RWPE1 (cell line): ENCODE measurements at regions not wholly inside any gene's neighbourhood (a gene's known extent, or its start where the extent isn't known, plus 50 kb on each side); places are given as distances from the start of the nearest gene placed in this dataset.

Source experiments
- CTCF ChIA-PET: fragments of 350-600 bp; sonication (Branson Sonifier 250); formaldehyde crosslinking; extraction: SDS; loops from one replicate; lab custom pipeline; 2021; lab: Yijun Ruan, JAX
- POLR2A ChIA-PET: fragments of 400-600 bp; formaldehyde crosslinking; extraction: SDS; loops from one replicate; lab custom pipeline; 2020; ENCODE audit warnings: antibody characterized with exemption; ENCODE audit not compliant: low non-redundant PET; lab: Yijun Ruan, JAX
- DNase-seq: peaks from one replicate; pipeline ENCODE4 v3.0.0; 2012; ENCODE audit warnings: low spot score
- H3K27ac ChIP-seq: fragments of 450-650 bp; 2 replicates; pipeline ENCODE4 v1.5.1; 2017
- CTCF ChIP-seq: fragments of 450-650 bp; conservative IDR thresholded peaks from 2 replicates; pipeline ENCODE4 v1.5.1; 2017; ENCODE audit warnings: low read depth, mild to moderate bottlenecking

GRCh38 chr4:137278431-137278830, 253.9 kb downstream of the PCDH18 start:
- DNase-seq, result no peak
- CTCF ChIA-PET, result interaction anchor here (0.7 kb wide), 1 partner anchor 261 kb away, joined by 6 read pairs; no protein-coding TSS in a partner anchor
- POLR2A ChIA-PET, result no interaction called here
- TF ChIP-seq CTCF, result no peak
- H3K27ac ChIP-seq, result no peak overlapping the region

GRCh38 chr4:137274404-137274803, 257.9 kb downstream of the PCDH18 start:
- DNase-seq, result no peak
- H3K27ac ChIP-seq, result no peak overlapping the region
- TF ChIP-seq CTCF, result no peak
- CTCF ChIA-PET, result no interaction called here
- POLR2A ChIA-PET, result no interaction called here

GRCh38 chr4:137267024-137267423, 265.3 kb downstream of the PCDH18 start:
- H3K27ac ChIP-seq, result no peak overlapping the region
- ChIA-PET POLR2A (no interaction called here), CTCF (no interaction called here)
- no peak for DNase-seq
- TF ChIP-seq CTCF, result no peak

- no peak for DNase-seq
- TF ChIP-seq CTCF, result no peak
- ChIA-PET CTCF (no interaction called here), POLR2A (no interaction called here)
- H3K27ac ChIP-seq, result no peak overlapping the region
Measured at GRCh38 chr4:137266511-137266910, 265.8 kb downstream of the PCDH18 start.

GRCh38 chr4:137263206-137263605, 269.1 kb downstream of the PCDH18 start:
- ChIA-PET POLR2A (no interaction called here), CTCF (no interaction called here)
- TF ChIP-seq CTCF, result no peak
- no peak overlapping the region for H3K27ac ChIP-seq
- no peak for DNase-seq

GRCh38 chr4:137253949-137254348, 278.3 kb downstream of the PCDH18 start:
- no peak for TF ChIP-seq CTCF
- H3K27ac ChIP-seq, result no peak overlapping the region
- CTCF ChIA-PET, result no interaction called here
- DNase-seq, result no peak
- POLR2A ChIA-PET, result no interaction called here

GRCh38 chr4:137249112-137249511, 283.2 kb downstream of the PCDH18 start:
- H3K27ac ChIP-seq, result no peak overlapping the region
- ChIA-PET POLR2A (no interaction called here), CTCF (no interaction called here)
- DNase-seq, result no peak
- TF ChIP-seq CTCF, result no peak
